ENCODE measurements at regions not wholly inside any gene's neighbourhood (a gene's known extent, or its start where the extent isn't known, plus 50 kb on each side); places are given as distances from the start of the nearest gene placed in this dataset.

DNA sequence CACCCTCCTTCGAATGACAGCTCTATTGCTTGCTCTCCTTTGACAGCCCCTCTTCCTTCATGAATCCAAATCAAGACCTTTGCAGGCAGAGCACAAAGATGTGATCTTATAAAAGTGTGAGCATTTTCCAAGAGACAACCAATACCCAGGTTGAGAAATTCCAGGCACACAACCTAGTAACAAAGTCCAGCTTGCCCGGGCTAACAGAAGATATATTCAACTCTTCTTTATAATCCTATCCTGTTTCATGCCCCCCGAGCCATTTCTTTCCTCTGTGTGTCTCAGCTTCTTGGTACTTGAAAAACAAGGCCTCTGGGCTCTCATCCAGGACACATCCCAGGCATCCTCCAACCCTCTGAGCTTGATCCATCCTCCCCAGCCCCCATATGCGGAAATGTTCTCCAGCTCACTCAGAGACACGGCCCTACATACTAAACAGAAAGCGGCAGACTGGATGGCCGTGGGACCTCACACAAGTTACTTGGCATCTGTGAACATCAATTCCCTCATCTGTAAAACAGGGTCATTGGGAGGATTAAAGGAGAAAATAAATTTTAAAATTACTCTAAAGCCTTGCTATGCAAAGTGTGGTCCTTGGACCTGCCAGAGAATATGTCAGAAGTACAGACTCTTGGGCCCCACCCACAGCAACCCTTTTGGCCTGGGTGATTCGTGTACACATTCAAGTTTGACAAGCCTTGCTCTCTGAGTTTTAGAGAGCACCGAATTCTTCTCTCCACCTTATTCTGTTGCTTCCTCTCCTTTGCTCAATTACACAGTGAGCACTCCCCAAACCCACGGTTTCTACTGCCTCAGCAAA is 627.0 kb downstream of the BCOR start:
- Histone ChIP-seq H3K27me3 (no peaks in the 10 kb centered on the region), H3K9me3 (no peaks in the 10 kb centered on the region), H3K4me3 (replicated peaks in 1 of 3) (no peak overlapping the region), H3K36me3 (no peaks in the 10 kb centered on the region), H3K4me1 (peaks cover 0 to 3% of the 10 kb centered on the region in 2 donors), H3K27ac (no peak overlapping the region)
- intact Hi-C loops (cut with DNase I) = no loop called here
- WGBS, 2 donors = 52 to 53% methylated on average over 10 of the region's 10 CpGs
- no peak for TF ChIP-seq POLR2A (IDR thresholded peaks at IDR 0.05)
- DNase-seq = peak; percentile 34

DNA sequence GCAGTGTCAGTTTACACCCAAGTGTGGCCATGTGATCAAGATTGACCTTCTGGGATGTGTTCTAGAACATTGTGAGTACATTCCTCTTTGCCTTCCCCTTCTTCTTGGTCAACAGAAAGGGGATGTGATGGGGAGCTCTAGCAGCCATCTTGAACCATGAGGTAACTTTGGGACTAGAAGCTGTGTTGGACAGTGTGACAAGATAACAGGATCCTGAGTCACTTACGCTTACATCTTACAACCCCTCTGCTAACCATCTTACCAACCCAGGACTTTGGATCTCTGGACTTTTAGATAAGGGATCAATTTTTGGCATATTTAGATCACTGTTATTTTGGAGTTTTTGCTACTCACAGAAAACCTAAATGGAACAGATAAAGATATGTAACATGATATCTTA is 625.6 kb downstream of the BCOR start:
- Histone ChIP-seq H3K36me3 (no peaks in the 10 kb centered on the region), H3K27me3 (no peaks in the 10 kb centered on the region), H3K27ac (no peak overlapping the region), H3K4me1 (peaks cover 0 to 3% of the 10 kb centered on the region in 2 donors), H3K4me3 (replicated peaks in 1 of 3) (no peak overlapping the region), H3K9me3 (no peaks in the 10 kb centered on the region)
- intact Hi-C loops (cut with DNase I) = no loop called here
- no peak for DNase-seq
- WGBS, 2 donors = 92 to 95% methylated on average over 1 of the region's 1 CpG
- no peak for TF ChIP-seq POLR2A (IDR thresholded peaks at IDR 0.05)
- TF ChIP-seq, protein P1, sequence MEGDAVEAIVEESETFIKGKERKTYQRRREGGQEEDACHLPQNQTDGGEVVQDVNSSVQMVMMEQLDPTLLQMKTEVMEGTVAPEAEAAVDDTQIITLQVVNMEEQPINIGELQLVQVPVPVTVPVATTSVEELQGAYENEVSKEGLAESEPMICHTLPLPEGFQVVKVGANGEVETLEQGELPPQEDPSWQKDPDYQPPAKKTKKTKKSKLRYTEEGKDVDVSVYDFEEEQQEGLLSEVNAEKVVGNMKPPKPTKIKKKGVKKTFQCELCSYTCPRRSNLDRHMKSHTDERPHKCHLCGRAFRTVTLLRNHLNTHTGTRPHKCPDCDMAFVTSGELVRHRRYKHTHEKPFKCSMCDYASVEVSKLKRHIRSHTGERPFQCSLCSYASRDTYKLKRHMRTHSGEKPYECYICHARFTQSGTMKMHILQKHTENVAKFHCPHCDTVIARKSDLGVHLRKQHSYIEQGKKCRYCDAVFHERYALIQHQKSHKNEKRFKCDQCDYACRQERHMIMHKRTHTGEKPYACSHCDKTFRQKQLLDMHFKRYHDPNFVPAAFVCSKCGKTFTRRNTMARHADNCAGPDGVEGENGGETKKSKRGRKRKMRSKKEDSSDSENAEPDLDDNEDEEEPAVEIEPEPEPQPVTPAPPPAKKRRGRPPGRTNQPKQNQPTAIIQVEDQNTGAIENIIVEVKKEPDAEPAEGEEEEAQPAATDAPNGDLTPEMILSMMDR (IDR thresholded peaks at IDR 0.05) = no peak

- 90% methylated on average over 2 of the region's 2 CpGs; no CpG with 5 or more reads in 1 of the 2 donors for WGBS, 2 donors
- Histone ChIP-seq H3K27me3 (no peaks in the 10 kb centered on the region), H3K4me1 (peaks cover 0 to 3% of the 10 kb centered on the region in 2 donors), H3K27ac (no peak overlapping the region), H3K4me3 (replicated peaks in 1 of 3) (no peak overlapping the region), H3K36me3 (no peaks in the 10 kb centered on the region), H3K9me3 (no peaks in the 10 kb centered on the region)
- TF ChIP-seq, protein P1 (IDR thresholded peaks at IDR 0.05) = no peak
- TF ChIP-seq POLR2A (IDR thresholded peaks at IDR 0.05) = no peak
- no peak for DNase-seq
- intact Hi-C loops (cut with DNase I) = no loop called here
Observed at GRCh38 chrX:39473812-39474211, 623.9 kb downstream of the BCOR start.

DNA sequence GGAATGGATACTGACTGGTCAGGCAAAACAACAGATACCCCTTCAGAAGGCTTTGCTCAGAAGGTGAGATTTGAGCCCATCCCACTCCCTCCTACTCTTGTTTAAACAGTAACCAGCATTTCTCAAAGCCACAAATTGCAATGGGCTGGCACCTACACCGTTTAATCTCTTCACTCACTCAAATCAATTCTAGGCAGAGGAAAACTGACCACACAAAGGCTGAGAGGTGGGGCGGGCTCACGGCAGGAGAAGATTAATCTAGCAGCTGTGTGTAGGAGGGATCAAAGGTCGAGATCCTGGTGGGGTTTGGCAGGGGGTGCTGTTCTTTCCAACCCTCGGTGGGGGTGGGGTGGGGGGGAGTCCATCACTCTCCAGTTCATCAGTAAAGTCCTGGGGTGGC is 622.4 kb downstream of the BCOR start:
- 50 to 73% methylated on average over 3 to 5 of the region's 5 CpGs for WGBS, 2 donors
- Histone ChIP-seq H3K27ac (no peak overlapping the region), H3K9me3 (no peaks in the 10 kb centered on the region), H3K36me3 (no peaks in the 10 kb centered on the region), H3K27me3 (no peaks in the 10 kb centered on the region), H3K4me3 (replicated peaks in 1 of 3) (no peak overlapping the region), H3K4me1 (peaks cover 0 to 3% of the 10 kb centered on the region in 2 donors)
- TF ChIP-seq, protein P1 (IDR thresholded peaks at IDR 0.05) = no peak
- TF ChIP-seq POLR2A (IDR thresholded peaks at IDR 0.05) = no peak
- intact Hi-C loops (cut with DNase I) = no loop called here
- DNase-seq = no peak

GRCh38 chrX:39476604-39477021 is 621.1 kb downstream of the BCOR start:
- H3K27me3 ChIP-seq = no peaks in the 10 kb centered on the region
- H3K27ac ChIP-seq = no peak overlapping the region
- TF ChIP-seq POLR2A (IDR thresholded peaks at IDR 0.05) = no peak
- TF ChIP-seq, protein P1 (IDR thresholded peaks at IDR 0.05) = no peak
- H3K36me3 ChIP-seq = no peaks in the 10 kb centered on the region
- DNase-seq = peak in 1 of 2 donors; percentile 7
- intact Hi-C loops (cut with DNase I) = no loop called here
- no peak overlapping the region for H3K4me3 ChIP-seq (replicated peaks in 1 of 3)
- WGBS, 2 donors = 72 to 82% methylated on average over 9 to 14 of the region's 15 CpGs
- no peaks in the 10 kb centered on the region for H3K9me3 ChIP-seq
- no peaks in the 10 kb centered on the region for H3K4me1 ChIP-seq

Measured in thyroid gland (tissue), 4 donors.